LNCaP clone FGC (cell line): ENCODE measurements at regions not wholly inside any gene's neighbourhood (a gene's known extent, or its start where the extent isn't known, plus 50 kb on each side); places are given as distances from the start of the nearest gene placed in this dataset.

Source experiments
- DNase-seq: peaks from one replicate; pipeline ENCODE4 v3.0.0-alpha.2; 2011; ENCODE audit warnings: low read depth
- H3K4me3 ChIP-seq: 2 replicates; pipeline ENCODE4 v1.5.1; 2011; ENCODE audit warnings: mild to moderate bottlenecking, low read depth, low read length, control low read depth
- CTCF ChIP-seq: IDR thresholded peaks from 2 replicates; pipeline ENCODE4 v1.5.1; 2012; ENCODE audit warnings: mild to moderate bottlenecking; ENCODE audit not compliant: control insufficient read depth, insufficient read depth; ENCODE audit errors: extremely low read depth

- H3K4me3 ChIP-seq: no peak overlapping the region
- DNase-seq: no peak
- no peak for TF ChIP-seq CTCF
Measured at GRCh38 chr12:98037401-98038140, 477.8 kb upstream of the TMPO start.

- H3K4me3 ChIP-seq: no peak overlapping the region
- no peak for DNase-seq
- no peak for TF ChIP-seq CTCF
Measured at GRCh38 chr12:98042668-98043067, 472.7 kb upstream of the TMPO start.

- H3K4me3 ChIP-seq: no peak overlapping the region
- DNase-seq: no peak
- no peak for TF ChIP-seq CTCF
Measured at GRCh38 chr12:98045395-98045794, 470.0 kb upstream of the TMPO start.

GRCh38 chr12:98048326-98048725 lies 467.1 kb upstream of the TMPO start:
- no peak overlapping the region for H3K4me3 ChIP-seq
- no peak for DNase-seq
- no peak for TF ChIP-seq CTCF

- no peak for TF ChIP-seq CTCF
- DNase-seq: no peak
- H3K4me3 ChIP-seq: no peak overlapping the region
Measured at GRCh38 chr12:98053202-98053601, 462.2 kb upstream of the TMPO start.

- H3K4me3 ChIP-seq: no peak overlapping the region
- no peak for TF ChIP-seq CTCF
- DNase-seq: no peak
Measured at GRCh38 chr12:98057701-98058100, 457.7 kb upstream of the TMPO start.

GRCh38 chr12:98058213-98058612 lies 457.2 kb upstream of the TMPO start:
- TF ChIP-seq CTCF: no peak
- no peak for DNase-seq
- H3K4me3 ChIP-seq: no peak overlapping the region
